Islet precursor cell (in vitro differentiated cells): ENCODE measurements at regions not wholly inside any gene's neighbourhood (a gene's known extent, or its start where the extent isn't known, plus 50 kb on each side); places are given as distances from the start of the nearest gene placed in this dataset.

Experiments
- DNase-seq: peaks from one replicate; pipeline ENCODE4 v3.0.0-alpha.2; 2018

- peak; percentile 44 for DNase-seq
Measured at GRCh38 chr11:45513821-45514340, 151.5 kb downstream of the CHST1 start.

GRCh38 chr11:45512471-45513148, 152.8 kb downstream of the CHST1 start:
- peak; percentile 22 for DNase-seq

- no peak for DNase-seq
Measured at GRCh38 chr11:45511566-45511965, 153.9 kb downstream of the CHST1 start.

DNA sequence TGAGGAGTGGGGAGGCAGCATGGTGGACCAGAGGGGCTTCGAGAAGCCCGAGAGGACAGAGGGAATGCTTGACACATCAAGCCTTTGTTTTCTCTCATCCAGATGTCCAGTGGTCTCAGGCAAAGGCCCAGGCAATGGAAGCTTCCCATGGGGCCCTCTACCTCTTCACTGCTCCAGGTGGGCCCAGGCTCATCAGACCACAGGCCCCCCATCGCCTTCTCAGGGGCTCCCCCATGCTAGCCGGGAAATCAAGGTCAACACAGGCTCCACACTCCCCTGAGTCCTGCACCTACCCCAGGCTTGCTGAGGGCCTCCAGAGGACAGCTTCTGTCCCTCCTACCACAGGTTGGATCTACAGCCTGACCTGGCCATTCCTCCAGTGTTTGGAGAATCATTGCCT, 157.5 kb downstream of the CHST1 start:
- DNase-seq = no peak

DNA sequence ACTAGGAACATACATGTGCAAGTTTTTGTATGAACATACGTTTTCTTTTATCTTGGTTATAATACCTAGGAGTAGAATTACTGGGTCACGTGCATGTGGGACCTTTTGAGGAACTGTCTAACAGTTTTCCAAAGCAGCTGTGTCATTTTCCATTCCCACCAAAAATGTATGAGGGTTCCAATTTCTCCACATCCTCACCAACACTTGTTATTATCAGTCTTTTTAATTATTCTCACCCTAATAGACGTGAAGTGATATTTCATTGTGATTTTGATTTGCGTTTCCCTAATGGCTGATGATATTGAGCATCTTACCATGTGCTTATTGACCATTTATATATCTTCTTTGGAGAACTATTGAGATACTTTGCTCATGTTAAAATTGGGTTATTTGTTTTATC, 162.1 kb downstream of the CHST1 start:
- no peak for DNase-seq

DNA sequence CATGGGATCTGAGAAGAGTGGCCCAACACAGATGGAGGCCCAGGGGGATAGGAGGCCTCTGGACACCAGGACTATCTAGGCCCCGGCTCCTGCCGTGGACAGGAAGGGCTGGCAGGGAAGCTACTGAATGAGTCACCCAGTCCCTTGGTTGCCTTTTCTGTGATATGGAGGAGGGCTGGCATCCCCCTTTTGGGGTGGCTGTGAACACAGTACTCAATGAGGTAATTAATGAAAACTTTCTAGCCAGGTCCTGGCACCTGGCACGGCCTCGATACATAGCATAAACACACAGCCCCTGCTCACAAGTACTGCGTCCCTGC, 163.2 kb downstream of the CHST1 start:
- DNase-seq = peak; percentile 47

DNA sequence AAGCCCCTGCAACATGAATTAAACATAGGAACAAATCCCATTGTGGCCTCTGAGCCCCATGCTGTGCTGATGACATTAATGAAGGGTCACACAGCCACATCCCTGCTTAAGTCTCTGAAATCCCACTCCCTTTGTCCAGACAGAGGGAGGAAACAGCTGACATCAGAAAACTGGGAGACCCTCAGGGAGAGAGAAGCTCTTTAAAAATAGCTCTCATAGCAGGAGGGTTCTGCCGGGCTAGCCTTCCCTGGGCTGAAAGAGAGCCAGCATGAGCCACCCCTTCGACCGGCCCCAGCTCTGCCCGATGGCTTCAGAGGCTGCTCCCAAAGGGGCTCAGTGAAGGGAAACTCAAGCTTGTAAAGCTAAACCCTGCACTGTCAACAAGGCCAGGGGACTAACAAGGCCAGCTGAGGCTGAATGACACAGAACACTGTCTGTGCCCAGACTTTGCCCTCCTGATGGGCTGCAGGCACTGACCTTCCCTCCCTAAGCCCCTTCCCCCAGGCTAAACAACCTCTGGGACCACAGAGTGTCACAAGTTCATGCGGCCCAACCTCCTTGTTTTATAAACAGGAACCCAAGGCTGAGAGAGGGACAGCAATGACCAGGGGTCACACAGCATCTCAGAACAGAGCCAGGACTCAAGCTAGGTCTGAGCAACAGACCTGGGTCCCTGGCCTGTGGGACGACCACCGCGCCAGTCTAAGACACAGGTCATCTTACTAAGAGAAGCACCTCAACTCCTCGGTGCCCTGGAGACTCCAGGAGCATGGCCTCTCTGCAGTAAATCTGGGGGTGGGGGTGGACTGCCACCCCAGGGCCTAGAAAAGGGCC, 163.8 kb downstream of the CHST1 start:
- DNase-seq = peak; percentile 45

DNA sequence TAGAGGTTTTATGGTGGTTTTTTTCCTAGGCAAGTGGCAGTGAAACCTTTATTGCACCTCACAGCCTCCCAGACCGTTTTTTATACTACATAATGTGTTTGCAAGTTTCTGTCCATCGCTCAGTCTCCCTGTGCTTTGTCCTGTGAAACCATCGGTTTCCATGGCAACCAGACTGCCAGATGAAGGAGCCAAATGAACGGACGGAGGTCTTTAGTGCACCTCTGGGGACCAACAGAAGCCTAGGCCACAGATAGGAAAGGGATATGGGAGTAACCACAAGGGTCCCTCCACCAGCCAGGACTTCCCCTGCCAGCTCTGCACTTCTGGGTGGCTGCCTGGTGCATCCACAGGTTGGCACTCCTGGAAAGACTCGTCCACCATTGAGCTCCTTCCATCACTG, 165.0 kb downstream of the CHST1 start:
- peak; percentile 30 for DNase-seq

- peak; percentile 25 for DNase-seq
Measured at GRCh38 chr11:45494738-45495137, 170.7 kb downstream of the CHST1 start.

DNA sequence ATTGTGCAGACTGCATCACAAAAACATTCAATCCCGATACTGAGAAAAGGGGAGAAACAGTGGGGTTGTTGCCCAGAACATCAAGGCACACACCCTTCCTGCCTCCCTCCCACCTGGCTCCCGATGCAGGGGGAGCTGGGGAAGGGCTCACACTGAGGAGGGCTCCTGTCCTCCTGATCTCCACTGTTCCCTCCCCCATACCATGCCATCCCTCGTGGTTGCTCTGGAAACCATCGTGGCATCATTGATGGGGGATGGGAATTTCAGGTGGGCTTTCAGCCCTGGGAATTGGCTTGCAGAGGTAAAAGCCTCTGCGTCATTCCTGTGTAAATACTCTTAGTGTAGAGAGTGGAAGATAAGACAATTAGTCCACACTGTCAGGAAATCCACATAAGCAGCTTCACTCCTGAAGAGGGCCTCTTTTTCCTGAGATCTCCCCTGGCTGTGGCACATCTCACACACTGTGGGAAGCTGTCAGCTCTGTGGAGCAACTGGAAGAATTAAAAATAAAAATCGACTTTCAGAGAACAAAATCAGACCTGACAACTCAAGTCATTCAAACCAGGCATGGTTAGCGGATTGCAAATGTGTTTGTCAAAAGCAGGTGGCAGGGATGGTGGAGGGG, 176.0 kb downstream of the CHST1 start:
- DNase-seq = peak; percentile 45

DNA sequence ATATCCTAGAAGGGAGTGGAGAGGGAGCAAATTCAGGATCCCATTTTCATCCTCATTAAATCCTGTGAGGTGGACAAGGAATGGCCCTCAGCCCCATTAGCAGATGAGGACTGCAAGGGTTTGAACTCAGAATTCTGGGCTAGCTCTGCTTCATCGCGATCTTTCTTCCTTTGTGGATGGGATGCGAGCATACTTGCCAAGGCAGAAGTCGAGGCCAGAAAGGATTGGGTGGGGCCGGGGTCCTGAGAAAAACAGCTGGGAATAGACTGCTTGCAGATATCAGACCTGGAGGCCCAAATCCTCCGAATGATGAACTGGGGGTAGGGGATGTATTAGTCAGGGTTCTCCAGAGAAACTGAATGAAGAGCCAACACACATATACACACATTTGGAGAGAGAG, 179.0 kb downstream of the CHST1 start:
- DNase-seq = peak; percentile 18

GRCh38 chr11:45485070-45485707, 180.2 kb downstream of the CHST1 start:
- peak; percentile 62 for DNase-seq

DNA sequence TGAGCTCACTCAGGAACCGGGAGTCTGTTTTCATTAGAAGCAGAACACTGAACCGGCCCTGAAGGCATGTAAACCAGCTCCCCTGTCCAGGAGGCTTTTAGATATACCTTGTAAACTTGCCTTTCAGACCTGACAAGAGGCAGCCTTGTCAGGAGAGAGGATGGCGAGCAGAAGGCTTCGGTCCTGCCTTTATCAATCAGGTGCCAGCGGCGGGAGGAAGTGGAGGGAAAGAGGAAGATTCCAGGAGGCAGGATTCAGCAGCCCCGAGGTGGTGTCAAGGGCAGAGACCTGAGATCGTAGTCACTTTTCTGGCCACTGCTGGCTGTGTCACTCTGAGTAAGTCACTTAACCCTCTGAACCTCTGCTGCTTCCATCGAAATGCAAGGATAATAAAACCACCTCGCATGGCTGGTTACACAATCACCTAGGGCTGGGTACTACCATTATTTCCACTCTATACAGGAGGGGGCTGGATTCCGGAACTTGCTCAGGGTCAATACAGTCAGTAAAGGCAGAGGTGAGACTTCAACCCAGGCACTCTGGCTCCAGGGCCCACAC, 181.0 kb downstream of the CHST1 start:
- DNase-seq = peak; percentile 83

DNA sequence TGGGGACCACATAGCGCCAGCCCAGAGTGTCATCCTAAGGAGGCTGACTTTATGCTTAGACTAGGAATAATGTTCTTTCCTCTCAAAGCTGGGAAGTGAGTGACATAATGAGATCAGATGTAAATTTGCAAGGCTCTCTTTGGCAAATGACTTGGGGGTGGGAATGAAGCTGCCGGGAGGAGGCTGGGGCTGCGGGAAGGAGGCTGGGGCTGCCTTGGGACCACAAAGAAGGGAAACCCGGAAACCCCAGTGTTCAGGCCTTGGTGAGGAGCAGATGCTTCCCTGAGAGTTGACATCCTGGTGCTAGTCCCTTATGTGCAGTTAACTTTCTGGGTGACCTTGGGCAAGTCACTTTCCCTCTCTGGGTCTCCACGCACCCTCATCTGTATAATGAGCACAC, 182.0 kb downstream of the CHST1 start:
- peak; percentile 41 for DNase-seq

- no peak for DNase-seq
Measured at GRCh38 chr11:45482331-45482730, 183.1 kb downstream of the CHST1 start.

- peak; percentile 21 for DNase-seq
Measured at GRCh38 chr11:45481026-45481425, 184.4 kb downstream of the CHST1 start.

GRCh38 chr11:45477588-45477987, 187.8 kb downstream of the CHST1 start:
- DNase-seq = no peak

DNA sequence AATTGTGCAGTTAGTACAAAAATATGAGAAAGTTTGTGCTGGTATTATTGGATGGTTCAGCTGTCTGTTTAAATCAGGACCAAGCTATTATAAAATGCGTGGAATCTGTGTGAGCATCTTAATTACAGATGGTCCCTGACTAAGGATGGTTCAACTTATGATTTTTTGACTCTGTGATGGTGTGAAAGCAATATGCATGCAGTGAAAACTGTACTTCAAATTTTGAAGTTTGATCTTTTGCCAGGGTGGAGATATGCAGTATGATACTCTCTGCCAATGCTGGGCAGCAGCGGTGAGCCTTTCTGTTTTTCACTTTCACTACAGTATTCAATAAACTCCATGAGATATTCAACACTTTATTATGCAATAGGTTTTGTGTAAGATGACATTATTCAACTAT, 189.3 kb downstream of the CHST1 start:
- no peak for DNase-seq

GRCh38 chr11:45475173-45475572, 189.0 kb upstream of the SYT13 start:
- peak; percentile 44 for DNase-seq

GRCh38 chr11:45473341-45473895, 187.3 kb upstream of the SYT13 start:
- peak; percentile 53 for DNase-seq

- no peak for DNase-seq
Measured at GRCh38 chr11:45472716-45473317, 186.7 kb upstream of the SYT13 start.

GRCh38 chr11:45471266-45471665, 185.1 kb upstream of the SYT13 start:
- DNase-seq = no peak
